GM21381 (cell line): ENCODE measurements at regions not wholly inside any gene's neighbourhood (a gene's known extent, or its start where the extent isn't known, plus 50 kb on each side); places are given as distances from the start of the nearest gene placed in this dataset.
"Not testable (repeated sequence)": the region's sequence is repeated elsewhere in the genome, so short reads cannot be mapped to it uniquely, and the experiment has no call there.

Experiments used
- ATAC-seq: cut with Tn5 transposase; IDR thresholded peaks from one replicate; pipeline ENCODE4 v1.9.1; 2021; ENCODE audit warnings: mild to moderate bottlenecking, moderate library complexity; ENCODE audit not compliant: unreplicated experiment

- ATAC-seq = no peak
These were observed 443.9 kb downstream of the STK39 start for GRCh38 chr2:167803449-167803988.

GRCh38 chr2:167794554-167795255 lies 452.7 kb downstream of the STK39 start:
- ATAC-seq = no peak

GRCh38 chr2:167793725-167794124 lies 453.7 kb downstream of the STK39 start:
- no peak for ATAC-seq

GRCh38 chr2:167792126-167792525 lies 455.3 kb downstream of the STK39 start:
- no peak for ATAC-seq

GRCh38 chr2:167790781-167791450 lies 456.5 kb downstream of the STK39 start:
- no peak for ATAC-seq

GRCh38 chr2:167790189-167790588 lies 457.2 kb downstream of the STK39 start:
- ATAC-seq = no peak

GRCh38 chr2:167787562-167787961 lies 459.8 kb downstream of the STK39 start:
- ATAC-seq = no peak

GRCh38 chr2:167787021-167787420 lies 460.4 kb downstream of the STK39 start:
- ATAC-seq = no peak

- no peak for ATAC-seq
These were observed 461.7 kb downstream of the STK39 start for GRCh38 chr2:167785606-167786216.

- no peak for ATAC-seq
These were observed 463.3 kb downstream of the STK39 start for GRCh38 chr2:167784084-167784425.

GRCh38 chr2:167783261-167784083 lies 463.9 kb downstream of the STK39 start:
- ATAC-seq = no peak

GRCh38 chr2:167781629-167782028 lies 465.8 kb downstream of the STK39 start:
- not testable (repeated sequence) for ATAC-seq

- no peak for ATAC-seq
These were observed 471.0 kb downstream of the STK39 start for GRCh38 chr2:167776359-167776758.

GRCh38 chr2:167771628-167772027 lies 475.8 kb downstream of the STK39 start:
- ATAC-seq = no peak

GRCh38 chr2:167769020-167769419 lies 478.4 kb downstream of the STK39 start:
- no peak for ATAC-seq

GRCh38 chr2:167767830-167768229 lies 479.6 kb downstream of the STK39 start:
- no peak for ATAC-seq

- no peak for ATAC-seq
These were observed 482.5 kb downstream of the STK39 start for GRCh38 chr2:167764772-167765341.

- ATAC-seq = no peak
These were observed 485.8 kb downstream of the STK39 start for GRCh38 chr2:167761465-167762136.

- no peak for ATAC-seq
These were observed 487.9 kb downstream of the STK39 start for GRCh38 chr2:167759531-167759930.

- ATAC-seq = no peak
These were observed 489.1 kb downstream of the STK39 start for GRCh38 chr2:167758292-167758691.
